ENCODE measurements at regions not wholly inside any gene's neighbourhood (a gene's known extent, or its start where the extent isn't known, plus 50 kb on each side); places are given as distances from the start of the nearest gene placed in this dataset.

- Histone ChIP-seq H3K4me3 (ENCODE audit: low read depth in 2 of 2, low read length in 2 of 2) (no peak overlapping the region), H3K9me3 (ENCODE audit: control insufficient read depth, insufficient read depth, low read depth, low read length) (no peaks in the 10 kb centered on the region), H3K36me3 (ENCODE audit: control insufficient read depth, insufficient read depth, low read length) (no peaks in the 10 kb centered on the region), H3K27ac (ENCODE audit: low read length) (no peak overlapping the region), H3K4me1 (ENCODE audit: control insufficient read depth, insufficient read depth, low read length) (no peaks in the 10 kb centered on the region), H3K27me3 (ENCODE audit: control insufficient read depth, insufficient read depth, low read length) (no peaks in the 10 kb centered on the region)
- in situ Hi-C loops (cut with HindIII; ENCODE audit: low pct_unique_long_range_greater_than_20kb, low sequenced_read_pairs) = no loop called here
- TF ChIP-seq SIN3A (IDR thresholded peaks at IDR 0.05; ENCODE audit: borderline replicate concordance, insufficient read depth, low read depth, low read length) (no peak), POLR2AphosphoS5 (IDR thresholded peaks at IDR 0.05; ENCODE audit: low read depth, low read length) (no peak), TCF7L2 (IDR thresholded peaks at IDR 0.05; ENCODE audit: low read depth, low read length) (no peak), CTCF (IDR thresholded peaks at IDR 0.05) (no peak), REST (IDR thresholded peaks at IDR 0.05; ENCODE audit: insufficient read depth in 1 of 2, low read depth in 2 of 2, low read length in 1 of 2) (no peak)
- ATAC-seq (no peak), DNase-seq (ENCODE audit: low read depth, low spot score) (no peak)
- CTCF ChIA-PET = no interaction called here
- BruUV-seq (replicated peaks) = no TSS peak
- POLR2A ChIA-PET = no interaction called here
- intact Hi-C loops (cut with micrococcal nuclease; ENCODE audit: unreplicated experiment) = no loop called here
Measured at GRCh38 chr1:80846966-80847365, 953.8 kb upstream of the ADGRL2 start.

GRCh38 chr1:80842796-80843195 lies 957.9 kb upstream of the ADGRL2 start:
- POLR2A ChIA-PET = no interaction called here
- no peak for ATAC-seq
- TF ChIP-seq SIN3A (IDR thresholded peaks at IDR 0.05; ENCODE audit: borderline replicate concordance, insufficient read depth, low read depth, low read length) (no peak), CTCF (IDR thresholded peaks at IDR 0.05) (no peak), POLR2AphosphoS5 (IDR thresholded peaks at IDR 0.05; ENCODE audit: low read depth, low read length) (no peak), TCF7L2 (IDR thresholded peaks at IDR 0.05; ENCODE audit: low read depth, low read length) (no peak), REST (IDR thresholded peaks at IDR 0.05; ENCODE audit: insufficient read depth in 1 of 2, low read depth in 2 of 2, low read length in 1 of 2) (no peak)
- no TSS peak for BruUV-seq (replicated peaks)
- intact Hi-C loops (cut with micrococcal nuclease; ENCODE audit: unreplicated experiment) (no loop called here), in situ Hi-C loops (cut with HindIII; ENCODE audit: low pct_unique_long_range_greater_than_20kb, low sequenced_read_pairs) (no loop called here)
- Histone ChIP-seq H3K9me3 (ENCODE audit: control insufficient read depth, insufficient read depth, low read depth, low read length) (no peaks in the 10 kb centered on the region), H3K4me3 (ENCODE audit: low read depth in 2 of 2, low read length in 2 of 2) (no peak overlapping the region), H3K27me3 (ENCODE audit: control insufficient read depth, insufficient read depth, low read length) (no peaks in the 10 kb centered on the region), H3K4me1 (ENCODE audit: control insufficient read depth, insufficient read depth, low read length) (no peaks in the 10 kb centered on the region), H3K36me3 (ENCODE audit: control insufficient read depth, insufficient read depth, low read length) (no peaks in the 10 kb centered on the region), H3K27ac (ENCODE audit: low read length) (no peak overlapping the region)
- DNase-seq (ENCODE audit: low read depth, low spot score) = no peak
- CTCF ChIA-PET = no interaction called here

Data from Panc1 (cell line).